GM12878 (cell line): ENCODE measurements at regions not wholly inside any gene's neighbourhood (a gene's known extent, or its start where the extent isn't known, plus 50 kb on each side); places are given as distances from the start of the nearest gene placed in this dataset.

Source experiments
- ATAC-seq: fragments of 200-7000 bp; cut with Tn5 transposase; 3 replicates; pipeline ENCODE4 v1.9.1; 2020; ENCODE audit warnings: mild to moderate bottlenecking, moderate library complexity
- BruUV-seq: library from RNA; stranded (reverse); fragments of 400-500 nt; replicated peaks from 2 replicates; lab custom pipeline; 2021; lab: Mats Ljungman, UMichigan
- CTCF ChIA-PET: fragments of 300-600 bp; sonication (Branson Sonifier 250); formaldehyde crosslinking; extraction: SDS; loops from one replicate; lab custom pipeline; 2021; ENCODE audit warnings: inconsistent platforms; lab: Yijun Ruan, JAX
- POLR2A ChIA-PET: fragments of 350-600 bp; formaldehyde crosslinking; extraction: SDS; loops from one replicate; lab custom pipeline; 2021; ENCODE audit warnings: inconsistent platforms; lab: Charles Lee
- RAD21 ChIA-PET: fragments of 300-600 bp; sonication (Branson Sonifier 250); formaldehyde crosslinking; loops from one replicate; lab custom pipeline; 2023; ENCODE audit warnings: antibody characterized with exemption; ENCODE audit not compliant: unreplicated experiment; lab: Charles Lee
- SMC1A ChIA-PET: fragments of 300-600 bp; sonication (Branson Sonifier 250); formaldehyde crosslinking; loops from one replicate; lab custom pipeline; 2023; ENCODE audit not compliant: unreplicated experiment, uncharacterized antibody; lab: Charles Lee
- DNase-seq: peaks from one replicate; pipeline ENCODE4 v3.0.0-alpha.2; 2011; ENCODE audit warnings: low read depth, low spot score
- FAIRE-seq: peaks from 3 replicates; lab custom pipeline; 2011; peaks lifted over from hg19 to GRCh38; lab: Jason Lieb, UNC
- H2AFZ ChIP-seq: 2 replicates; pipeline ENCODE4 v1.6.0; 2011; ENCODE audit warnings: low read depth, low read length, control low read depth; ENCODE audit not compliant: control insufficient read depth
- H3K27ac ChIP-seq: 2 replicates; pipeline ENCODE4 v1.5.1; 2011; ENCODE audit warnings: control low read depth; ENCODE audit not compliant: control insufficient read depth, insufficient read depth
- H3K27me3 ChIP-seq, 2 experiments: replicated peaks in 1 of 2; 2 replicates each; pipeline versions ENCODE4 v1.6.0 to v1.6.1; 2011; ENCODE audit warnings: low read length in 1 of 2; ENCODE audit not compliant: control insufficient read depth in 2 of 2, insufficient read depth in 2 of 2
- H3K36me3 ChIP-seq, 2 experiments: 2 replicates each; pipeline ENCODE4 v1.5.1; 2011; ENCODE audit warnings: low read length in 1 of 2; ENCODE audit not compliant: control insufficient read depth in 2 of 2, insufficient read depth in 2 of 2
- H3K4me1 ChIP-seq: 2 replicates; pipeline ENCODE4 v1.6.1; 2011; ENCODE audit warnings: mild to moderate bottlenecking, low read length, moderate library complexity, mixed read lengths; ENCODE audit not compliant: control insufficient read depth, insufficient read depth
- H3K4me2 ChIP-seq: 2 replicates; pipeline ENCODE4 v1.6.0; 2011; ENCODE audit warnings: control low read depth; ENCODE audit not compliant: control insufficient read depth, insufficient read depth
- H3K4me3 ChIP-seq: fragments of 200-600 bp; sonication (generic); 2 replicates; pipeline ENCODE4 v1.5.1; 2016
- H3K79me2 ChIP-seq: 2 replicates; pipeline ENCODE4 v1.6.0; 2011; ENCODE audit warnings: low read length; ENCODE audit not compliant: control insufficient read depth, insufficient read depth
- H3K9ac ChIP-seq: 2 replicates; pipeline ENCODE4 v1.8.0; 2011; ENCODE audit warnings: low read length, control low read depth, mixed read lengths; ENCODE audit not compliant: control insufficient read depth, insufficient read depth
- H3K9me3 ChIP-seq: replicated peaks from 3 replicates; pipeline ENCODE4 v1.5.1; 2011; ENCODE audit warnings: mild to moderate bottlenecking, low read length; ENCODE audit not compliant: control insufficient read depth, insufficient read depth
- H4K20me1 ChIP-seq: 2 replicates; pipeline ENCODE4 v1.6.0; 2011; ENCODE audit not compliant: control insufficient read depth, insufficient read depth
- BHLHE40 ChIP-seq, 2 experiments: fragments of 450-650 bp in 1 of 2; IDR thresholded peaks; 2 replicates each; pipeline ENCODE4 v1.6.1; 2011 to 2017; ENCODE audit warnings: low read depth in 2 of 2, borderline replicate concordance in 1 of 2, improper control_type of control experiment in 1 of 2, low read length in 1 of 2, mild to moderate bottlenecking in 1 of 2
- BMI1 ChIP-seq: fragments of 450-650 bp; IDR thresholded peaks from 2 replicates; pipeline ENCODE4 v1.6.1; 2016; ENCODE audit warnings: mild to moderate bottlenecking, moderate library complexity, borderline replicate concordance
- CEBPZ ChIP-seq: fragments of 150-350 bp; IDR thresholded peaks from 2 replicates; pipeline ENCODE4 v1.6.1; 2016; ENCODE audit warnings: low read depth, low read length
- CREM ChIP-seq: IDR thresholded peaks from 2 replicates; pipeline ENCODE4 v1.6.1; 2014; ENCODE audit warnings: antibody characterized with exemption, low read depth
- FOXK2 ChIP-seq: fragments of 450-650 bp; IDR thresholded peaks from 2 replicates; pipeline ENCODE4 v1.6.1; 2017; ENCODE audit warnings: mild to moderate bottlenecking, moderate library complexity
- GATAD2B ChIP-seq: fragments of 450-650 bp; conservative IDR thresholded peaks from 2 replicates; pipeline ENCODE4 v1.6.1; 2017; ENCODE audit warnings: low read depth, mild to moderate bottlenecking, moderate library complexity
- HCFC1 ChIP-seq: fragments of 150-350 bp; IDR thresholded peaks from 2 replicates; pipeline ENCODE4 v1.6.1; 2014; ENCODE audit warnings: low read length
- JUNB ChIP-seq: IDR thresholded peaks from 2 replicates; pipeline ENCODE4 v1.6.1; 2016; ENCODE audit warnings: antibody characterized with exemption, mild to moderate bottlenecking
- STAT3 ChIP-seq: IDR thresholded peaks from 2 replicates; pipeline ENCODE4 v1.6.1; 2011; ENCODE audit warnings: low read depth, low read length, improper control_type of control experiment
- WGBS: methylation state at CpG from one replicate; pipeline ENCODE4 v1.1.6; 2016; ENCODE audit warnings: low lambda C conversion rate; ENCODE audit not compliant: insufficient replicate concordance, insufficient coverage; ENCODE audit errors: missing lambda C conversion rate; 5-methylcytosine and 5-hydroxymethylcytosine counted together
- in situ Hi-C: fragments of 300-500 bp; cut with MboI; formaldehyde crosslinking; loops from 9 replicates; pipeline ENCODE4 v1.14.3; 2018; ENCODE audit warnings: mixed read lengths
- intact Hi-C: fragments of 100-400 bp; cut with micrococcal nuclease; formaldehyde crosslinking; loops from one replicate; pipeline ENCODE4 v1.14.2; 2022; ENCODE audit not compliant: unreplicated experiment
- TF ChIP-seq, protein P1 (sequence below): fragments of 450-650 bp; formaldehyde crosslinking; IDR thresholded peaks from 2 replicates; pipeline ENCODE4 v1.5.0; 2022; ENCODE audit warnings: mild to moderate bottlenecking, missing genetic modification characterization
- TF ChIP-seq, protein P2 (sequence below): IDR thresholded peaks from 2 replicates; pipeline ENCODE4 v1.6.1; 2012; ENCODE audit warnings: improper control_type of control experiment, low read depth, low read length; ENCODE audit not compliant: insufficient replicate concordance
- TF ChIP-seq, protein P3 (sequence below): fragments of 450-650 bp; IDR thresholded peaks from 2 replicates; pipeline ENCODE4 v1.6.1; 2016; ENCODE audit warnings: mild to moderate bottlenecking

GRCh38 chr10:78504181-78504580, 470.5 kb downstream of the RPS24 start:
- BruUV-seq: no TSS peak
- POLR2A ChIA-PET: no interaction called here
- TF ChIP-seq GATAD2B (no peak), FOXK2 (no peak), CREM (no peak), BHLHE40 (IDR thresholded peaks at IDR 0.05; ENCODE audit: borderline replicate concordance in 1 of 2, low read depth in 2 of 2, low read length in 1 of 2) (no peak), CEBPZ (no peak), BMI1 (no peak), STAT3 (no peak), JUNB (no peak), HCFC1 (no peak)
- TF ChIP-seq, protein P1, sequence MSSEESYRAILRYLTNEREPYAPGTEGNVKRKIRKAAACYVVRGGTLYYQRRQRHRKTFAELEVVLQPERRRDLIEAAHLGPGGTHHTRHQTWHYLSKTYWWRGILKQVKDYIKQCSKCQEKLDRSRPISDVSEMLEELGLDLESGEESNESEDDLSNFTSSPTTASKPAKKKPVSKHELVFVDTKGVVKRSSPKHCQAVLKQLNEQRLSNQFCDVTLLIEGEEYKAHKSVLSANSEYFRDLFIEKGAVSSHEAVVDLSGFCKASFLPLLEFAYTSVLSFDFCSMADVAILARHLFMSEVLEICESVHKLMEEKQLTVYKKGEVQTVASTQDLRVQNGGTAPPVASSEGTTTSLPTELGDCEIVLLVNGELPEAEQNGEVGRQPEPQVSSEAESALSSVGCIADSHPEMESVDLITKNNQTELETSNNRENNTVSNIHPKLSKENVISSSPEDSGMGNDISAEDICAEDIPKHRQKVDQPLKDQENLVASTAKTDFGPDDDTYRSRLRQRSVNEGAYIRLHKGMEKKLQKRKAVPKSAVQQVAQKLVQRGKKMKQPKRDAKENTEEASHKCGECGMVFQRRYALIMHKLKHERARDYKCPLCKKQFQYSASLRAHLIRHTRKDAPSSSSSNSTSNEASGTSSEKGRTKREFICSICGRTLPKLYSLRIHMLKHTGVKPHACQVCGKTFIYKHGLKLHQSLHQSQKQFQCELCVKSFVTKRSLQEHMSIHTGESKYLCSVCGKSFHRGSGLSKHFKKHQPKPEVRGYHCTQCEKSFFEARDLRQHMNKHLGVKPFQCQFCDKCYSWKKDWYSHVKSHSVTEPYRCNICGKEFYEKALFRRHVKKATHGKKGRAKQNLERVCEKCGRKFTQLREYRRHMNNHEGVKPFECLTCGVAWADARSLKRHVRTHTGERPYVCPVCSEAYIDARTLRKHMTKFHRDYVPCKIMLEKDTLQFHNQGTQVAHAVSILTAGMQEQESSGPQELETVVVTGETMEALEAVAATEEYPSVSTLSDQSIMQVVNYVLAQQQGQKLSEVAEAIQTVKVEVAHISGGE (CRISPR knock-in tag): no peak
- TF ChIP-seq, protein P2, sequence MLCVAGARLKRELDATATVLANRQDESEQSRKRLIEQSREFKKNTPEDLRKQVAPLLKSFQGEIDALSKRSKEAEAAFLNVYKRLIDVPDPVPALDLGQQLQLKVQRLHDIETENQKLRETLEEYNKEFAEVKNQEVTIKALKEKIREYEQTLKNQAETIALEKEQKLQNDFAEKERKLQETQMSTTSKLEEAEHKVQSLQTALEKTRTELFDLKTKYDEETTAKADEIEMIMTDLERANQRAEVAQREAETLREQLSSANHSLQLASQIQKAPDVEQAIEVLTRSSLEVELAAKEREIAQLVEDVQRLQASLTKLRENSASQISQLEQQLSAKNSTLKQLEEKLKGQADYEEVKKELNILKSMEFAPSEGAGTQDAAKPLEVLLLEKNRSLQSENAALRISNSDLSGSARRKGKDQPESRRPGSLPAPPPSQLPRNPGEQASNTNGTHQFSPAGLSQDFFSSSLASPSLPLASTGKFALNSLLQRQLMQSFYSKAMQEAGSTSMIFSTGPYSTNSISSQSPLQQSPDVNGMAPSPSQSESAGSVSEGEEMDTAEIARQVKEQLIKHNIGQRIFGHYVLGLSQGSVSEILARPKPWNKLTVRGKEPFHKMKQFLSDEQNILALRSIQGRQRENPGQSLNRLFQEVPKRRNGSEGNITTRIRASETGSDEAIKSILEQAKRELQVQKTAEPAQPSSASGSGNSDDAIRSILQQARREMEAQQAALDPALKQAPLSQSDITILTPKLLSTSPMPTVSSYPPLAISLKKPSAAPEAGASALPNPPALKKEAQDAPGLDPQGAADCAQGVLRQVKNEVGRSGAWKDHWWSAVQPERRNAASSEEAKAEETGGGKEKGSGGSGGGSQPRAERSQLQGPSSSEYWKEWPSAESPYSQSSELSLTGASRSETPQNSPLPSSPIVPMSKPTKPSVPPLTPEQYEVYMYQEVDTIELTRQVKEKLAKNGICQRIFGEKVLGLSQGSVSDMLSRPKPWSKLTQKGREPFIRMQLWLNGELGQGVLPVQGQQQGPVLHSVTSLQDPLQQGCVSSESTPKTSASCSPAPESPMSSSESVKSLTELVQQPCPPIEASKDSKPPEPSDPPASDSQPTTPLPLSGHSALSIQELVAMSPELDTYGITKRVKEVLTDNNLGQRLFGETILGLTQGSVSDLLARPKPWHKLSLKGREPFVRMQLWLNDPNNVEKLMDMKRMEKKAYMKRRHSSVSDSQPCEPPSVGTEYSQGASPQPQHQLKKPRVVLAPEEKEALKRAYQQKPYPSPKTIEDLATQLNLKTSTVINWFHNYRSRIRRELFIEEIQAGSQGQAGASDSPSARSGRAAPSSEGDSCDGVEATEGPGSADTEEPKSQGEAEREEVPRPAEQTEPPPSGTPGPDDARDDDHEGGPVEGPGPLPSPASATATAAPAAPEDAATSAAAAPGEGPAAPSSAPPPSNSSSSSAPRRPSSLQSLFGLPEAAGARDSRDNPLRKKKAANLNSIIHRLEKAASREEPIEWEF: no peak
- TF ChIP-seq, protein P3, sequence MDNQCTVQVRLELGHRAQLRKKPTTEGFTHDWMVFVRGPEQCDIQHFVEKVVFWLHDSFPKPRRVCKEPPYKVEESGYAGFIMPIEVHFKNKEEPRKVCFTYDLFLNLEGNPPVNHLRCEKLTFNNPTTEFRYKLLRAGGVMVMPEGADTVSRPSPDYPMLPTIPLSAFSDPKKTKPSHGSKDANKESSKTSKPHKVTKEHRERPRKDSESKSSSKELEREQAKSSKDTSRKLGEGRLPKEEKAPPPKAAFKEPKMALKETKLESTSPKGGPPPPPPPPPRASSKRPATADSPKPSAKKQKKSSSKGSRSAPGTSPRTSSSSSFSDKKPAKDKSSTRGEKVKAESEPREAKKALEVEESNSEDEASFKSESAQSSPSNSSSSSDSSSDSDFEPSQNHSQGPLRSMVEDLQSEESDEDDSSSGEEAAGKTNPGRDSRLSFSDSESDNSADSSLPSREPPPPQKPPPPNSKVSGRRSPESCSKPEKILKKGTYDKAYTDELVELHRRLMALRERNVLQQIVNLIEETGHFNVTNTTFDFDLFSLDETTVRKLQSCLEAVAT: no peak

More at GRCh38 chr10:78504181-78504580, 470.5 kb downstream of the RPS24 start:
- ChIA-PET SMC1A (no interaction called here), RAD21 (no interaction called here), CTCF (no interaction called here)
- intact Hi-C loops (no loop called here), in situ Hi-C loops (no loop called here)
- Histone ChIP-seq H4K20me1 (no peaks in the 10 kb centered on the region), H3K79me2 (no peaks in the 10 kb centered on the region), H3K4me3 (no peak overlapping the region), H2AFZ (no peak overlapping the region), H3K4me2 (no peak overlapping the region), H3K27me3 (peaks cover 2 to 6% of the 10 kb centered on the region in 2 experiments; a peak in 2 of 4 replicates), H3K9me3 (no peaks in the 10 kb centered on the region), H3K4me1 (no peaks in the 10 kb centered on the region), H3K36me3 (no peaks in the 10 kb centered on the region), H3K9ac (no peak overlapping the region), H3K27ac (no peak overlapping the region)
- no peak for DNase-seq
- ATAC-seq: no peak
- FAIRE-seq: no peak
- WGBS: 17% methylated on average over 3 of the region's 3 CpGs
